HL-60 (cell line): ENCODE measurements at regions not wholly inside any gene's neighbourhood (a gene's known extent, or its start where the extent isn't known, plus 50 kb on each side); places are given as distances from the start of the nearest gene placed in this dataset.
"Not testable (repeated sequence)": the region's sequence is repeated elsewhere in the genome, so short reads cannot be mapped to it uniquely, and the experiment has no call there.

Experiments
- CTCF ChIP-seq: IDR thresholded peaks from one replicate; pipeline ENCODE4 v1.5.1; 2011; ENCODE audit warnings: low read length, control low read depth, inconsistent platforms; ENCODE audit not compliant: insufficient read depth
- GABPA ChIP-seq: IDR thresholded peaks from 2 replicates; pipeline ENCODE4 v1.6.1; 2012; ENCODE audit warnings: low read depth
- POLR2AphosphoS5 ChIP-seq: IDR thresholded peaks from 2 replicates; pipeline ENCODE4 v1.6.1; 2012; ENCODE audit warnings: low read depth
- REST ChIP-seq: IDR thresholded peaks from 2 replicates; pipeline ENCODE4 v1.6.1; 2012; ENCODE audit warnings: low read depth; ENCODE audit not compliant: insufficient replicate concordance

- not testable (repeated sequence) for TF ChIP-seq CTCF, POLR2AphosphoS5, REST, GABPA
Measured at GRCh38 chr5:62218860-62219259, 87.1 kb upstream of the KIF2A start.
